ENCODE measurements at regions not wholly inside any gene's neighbourhood (a gene's known extent, or its start where the extent isn't known, plus 50 kb on each side); places are given as distances from the start of the nearest gene placed in this dataset.

GRCh38 chr5:34415559-34416198 lies 240.4 kb upstream of the RAI14 start:
- no peaks in the 10 kb centered on the region for H3K79me2 ChIP-seq (ENCODE audit: control insufficient read depth, insufficient read depth, low read length)
- H3K4me3 ChIP-seq (replicated peaks in 1 of 3; ENCODE audit: insufficient read depth in 1 of 3, low read depth in 1 of 3, low read length in 3 of 3): no peak overlapping the region
- no peaks in the 10 kb centered on the region for H3K4me1 ChIP-seq (ENCODE audit: control insufficient read depth, extremely low read depth, insufficient read depth, low read length)
- no peaks in the 10 kb centered on the region for H3K36me3 ChIP-seq (ENCODE audit: control insufficient read depth in 2 of 2, extremely low read depth in 1 of 2, insufficient read depth in 2 of 2, low read length in 2 of 2)
- no peak for FAIRE-seq
- ChIA-PET POLR2A (no interaction called here), CTCF (interaction anchor here (1.3 kb wide), 1 partner anchor 10 kb away, joined by 3 read pairs; no protein-coding TSS in a partner anchor)
- H3K9me1 ChIP-seq (replicated peaks; ENCODE audit: control insufficient read depth, extremely low read depth, insufficient read depth, low read length): no peaks in the 10 kb centered on the region
- no peaks in the 10 kb centered on the region for H4K20me1 ChIP-seq (replicated peaks; ENCODE audit: control insufficient read depth, extremely low read depth, insufficient read depth, low read length)
- no peak overlapping the region for H3K4me2 ChIP-seq (ENCODE audit: insufficient read depth, low read length)
- no TSS peak for BruUV-seq (replicated peaks)
- no peak overlapping the region for H3K27ac ChIP-seq (ENCODE audit: insufficient read depth, low read depth, low read length)
- DNase-seq (ENCODE audit: low read depth, low spot score): no peak
- H3K9me3 ChIP-seq (replicated peaks; ENCODE audit: control insufficient read depth, insufficient read depth, low read length): no peaks in the 10 kb centered on the region
- intact Hi-C loops (cut with micrococcal nuclease) (no loop called here), dilution Hi-C loops (cut with MboI; ENCODE audit: extremely low pct_ligation_motif_present, low sequenced_read_pairs) (no loop called here)
- H3K9ac ChIP-seq (replicated peaks; ENCODE audit: extremely low read depth, insufficient read depth, low read length): no peak overlapping the region
- no peak overlapping the region for H2AFZ ChIP-seq (ENCODE audit: low read depth, low read length)
- TF ChIP-seq GATA2 (IDR thresholded peaks at IDR 0.05; ENCODE audit: insufficient read depth, insufficient read length, low read depth, low read length) (no peak), EZH2 (IDR thresholded peaks at IDR 0.05; ENCODE audit: borderline replicate concordance, low read depth, low read length, severe bottlenecking) (no peak), POLR2AphosphoS5 (IDR thresholded peaks at IDR 0.05; ENCODE audit: insufficient read depth, low read depth, low read length) (no peak), MYC (IDR thresholded peaks at IDR 0.05; ENCODE audit: low read depth, low read length) (no peak), FOS (IDR thresholded peaks at IDR 0.05; ENCODE audit: borderline replicate concordance, insufficient read depth, low read length) (no peak), JUN (IDR thresholded peaks at IDR 0.05; ENCODE audit: borderline replicate concordance, insufficient read depth, insufficient read length, low read depth) (no peak), POLR2A (IDR thresholded peaks at IDR 0.05; ENCODE audit: low read depth, low read length) (no peak)
- TF ChIP-seq, protein P1, sequence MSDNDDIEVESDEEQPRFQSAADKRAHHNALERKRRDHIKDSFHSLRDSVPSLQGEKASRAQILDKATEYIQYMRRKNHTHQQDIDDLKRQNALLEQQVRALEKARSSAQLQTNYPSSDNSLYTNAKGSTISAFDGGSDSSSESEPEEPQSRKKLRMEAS (IDR thresholded peaks at IDR 0.05; ENCODE audit: insufficient read depth, insufficient read length): no peak
- TF ChIP-seq, protein P2, sequence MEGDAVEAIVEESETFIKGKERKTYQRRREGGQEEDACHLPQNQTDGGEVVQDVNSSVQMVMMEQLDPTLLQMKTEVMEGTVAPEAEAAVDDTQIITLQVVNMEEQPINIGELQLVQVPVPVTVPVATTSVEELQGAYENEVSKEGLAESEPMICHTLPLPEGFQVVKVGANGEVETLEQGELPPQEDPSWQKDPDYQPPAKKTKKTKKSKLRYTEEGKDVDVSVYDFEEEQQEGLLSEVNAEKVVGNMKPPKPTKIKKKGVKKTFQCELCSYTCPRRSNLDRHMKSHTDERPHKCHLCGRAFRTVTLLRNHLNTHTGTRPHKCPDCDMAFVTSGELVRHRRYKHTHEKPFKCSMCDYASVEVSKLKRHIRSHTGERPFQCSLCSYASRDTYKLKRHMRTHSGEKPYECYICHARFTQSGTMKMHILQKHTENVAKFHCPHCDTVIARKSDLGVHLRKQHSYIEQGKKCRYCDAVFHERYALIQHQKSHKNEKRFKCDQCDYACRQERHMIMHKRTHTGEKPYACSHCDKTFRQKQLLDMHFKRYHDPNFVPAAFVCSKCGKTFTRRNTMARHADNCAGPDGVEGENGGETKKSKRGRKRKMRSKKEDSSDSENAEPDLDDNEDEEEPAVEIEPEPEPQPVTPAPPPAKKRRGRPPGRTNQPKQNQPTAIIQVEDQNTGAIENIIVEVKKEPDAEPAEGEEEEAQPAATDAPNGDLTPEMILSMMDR (IDR thresholded peaks at IDR 0.05; ENCODE audit: extremely low read depth in 1 of 2, insufficient read depth in 1 of 2, low read depth in 1 of 2, low read length in 2 of 2): no peak
- peaks cover 2 to 8% of the 10 kb centered on the region in 2 experiments for H3K27me3 ChIP-seq (ENCODE audit: control insufficient read depth in 2 of 2, insufficient read depth in 2 of 2, low read length in 2 of 2)
